ENCODE measurements at regions not wholly inside any gene's neighbourhood (a gene's known extent, or its start where the extent isn't known, plus 50 kb on each side); places are given as distances from the start of the nearest gene placed in this dataset.

GRCh38 chr4:138494116-138494515 lies 252.0 kb upstream of the SLC7A11 start:
- TF ChIP-seq POLR2A (IDR thresholded peaks at IDR 0.05) (no peak), CTCF (IDR thresholded peaks at IDR 0.05) (no peak)
